Heart right ventricle (tissue), 16 donors: ENCODE measurements at regions not wholly inside any gene's neighbourhood (a gene's known extent, or its start where the extent isn't known, plus 50 kb on each side); places are given as distances from the start of the nearest gene placed in this dataset.

ENCODE experiments used
- ATAC-seq, 8 donors: fragments of 200-7000 bp; cut with Tn5 transposase; one replicate each; pipeline ENCODE4 v1.9.1; 2020; ENCODE audit warnings: mild to moderate bottlenecking in 8 of 8, moderate library complexity in 8 of 8, moderate number of reproducible peaks in 1 of 8
- DNase-seq, 2 donors: peaks; one replicate each; pipeline ENCODE4 v3.0.0-alpha.2; 2020
- H3K27ac ChIP-seq, 10 donors: fragments of 200-600 bp; sonication (generic) in 2 of 10; one replicate each; pipeline versions ENCODE4 v1.5.0 to v1.8.0; 2020 to 2022; ENCODE audit warnings: mild to moderate bottlenecking in 3 of 10
- H3K27me3 ChIP-seq, 7 donors: fragments of 200-600 bp; one replicate each; pipeline ENCODE4 v1.8.0; 2021 to 2022; ENCODE audit warnings: mild to moderate bottlenecking in 2 of 7
- H3K36me3 ChIP-seq, 9 donors: fragments of 200-600 bp; sonication (generic) in 1 of 9; one replicate each; pipeline versions ENCODE4 v1.5.0 to v1.8.0; 2020 to 2022; ENCODE audit warnings: mild to moderate bottlenecking in 2 of 9
- H3K4me1 ChIP-seq, 9 donors: fragments of 200-600 bp; sonication (generic) in 1 of 9; one replicate each; pipeline versions ENCODE4 v1.5.0 to v1.8.0; 2020 to 2022; ENCODE audit warnings: mild to moderate bottlenecking in 4 of 9
- H3K4me3 ChIP-seq, 10 donors: fragments of 200-600 bp; sonication (generic) in 2 of 10; one replicate each; pipeline versions ENCODE4 v1.5.0 to v1.8.0; 2020 to 2022; ENCODE audit warnings: mild to moderate bottlenecking in 7 of 10, moderate library complexity in 2 of 10
- H3K9me3 ChIP-seq, 11 donors: fragments of 200-600 bp in 10 of 11; sonication (generic) in 2 of 11; one replicate each; pipeline versions ENCODE4 v1.5.0 to v1.8.0; 2013 to 2022; ENCODE audit warnings: mild to moderate bottlenecking in 2 of 11, control low read depth in 1 of 11, moderate library complexity in 1 of 11
- WGBS, 2 donors: extraction: QIAGEN DNeasy Blood & Tissue Kit; methylation state at CpG; one replicate each; pipeline ENCODE4 v1.1.7; 2013; ENCODE audit warnings: inconsistent platforms in 1 of 2; 5-methylcytosine and 5-hydroxymethylcytosine counted together
- intact Hi-C, 10 donors: fragments of 100-400 bp; cut with DNase I; formaldehyde crosslinking; loops; one replicate each; pipeline versions ENCODE4 v1.11.1 to v1.14.2; 2022
- TF ChIP-seq, protein P1 (sequence below), 9 donors: fragments of 200-600 bp; sonication (generic) in 2 of 9; IDR thresholded peaks; one replicate each; pipeline versions ENCODE4 v1.5.0 to v1.8.0; 2021 to 2022; ENCODE audit warnings: antibody characterized with exemption in 9 of 9, mild to moderate bottlenecking in 5 of 9, moderate library complexity in 1 of 9
- donor health status: Arrhythmogenic right ventricular cardiomyopathy.
- donor health status: ischemic (EF 13 %, LVEDD 7.1; RV severe dilation, severe dysfunction).
- donor health status: healthy with polysubstance abuse.
- donor health status: DM: no; HTN: yes; CAD: no.
- donor health status: DM: no; HTN: no; CAD: no.
- donor health status: ischemic (EF 25% LVEDD 6.9; RV normal size, moderate dysfunction).
- donor health status: ischemic (EF 25% LVEDD 5.7; RV mildly dilated, moderate dysfunction).
- donor health status: healthy.
- donor health status: DM: yes; HTN: yes; CAD: no.
- donor health status: Ischemic cardiomyopathy.
- donor health status: ischemic (EF 35%, LVEDD 5.7; RV mildly dilated, moderate dysfunction).
- donor health status: nonischemic (EF 11% LVEDD 7.7; RV severe dilation, severe dysfunction).
- donor health status: DM: yes; HTN: yes; CAD: no.
- donor health status: PGD.
- donor health status: ischemic (EF 29% LVEDD 5.4; RV normal size, mild dysfunction).
- donor health status: nonischemic (EF 23%, LVEDD 6.1; RV moderate dilation, normal function).

DNA sequence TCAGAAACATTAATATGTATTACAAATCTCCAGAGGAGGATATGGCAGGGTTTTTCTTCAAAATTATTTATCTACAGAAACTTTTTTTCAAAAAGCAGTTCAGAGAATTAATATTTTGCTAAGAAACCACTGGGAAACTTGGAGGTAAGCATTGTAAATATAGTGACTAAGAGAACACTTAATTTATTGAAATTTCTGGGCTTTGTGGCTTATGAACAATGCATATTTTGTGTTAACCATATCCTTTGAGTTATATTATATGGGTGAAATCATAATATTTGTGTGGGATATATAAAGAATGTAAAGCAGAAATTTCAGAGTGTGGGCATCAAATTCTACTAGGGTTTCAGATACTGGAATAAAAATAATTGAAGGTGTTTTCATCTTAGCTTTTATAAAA is 1059.2 kb downstream of the ZPLD1 start:
- no peak for ATAC-seq
- Histone ChIP-seq H3K4me3 (no peak overlapping the region), H3K36me3 (no peaks in the 10 kb centered on the region), H3K27ac (no peak overlapping the region), H3K9me3 (no peaks in the 10 kb centered on the region), H3K27me3 (no peaks in the 10 kb centered on the region), H3K4me1 (no peaks in the 10 kb centered on the region)
- TF ChIP-seq, protein P1, sequence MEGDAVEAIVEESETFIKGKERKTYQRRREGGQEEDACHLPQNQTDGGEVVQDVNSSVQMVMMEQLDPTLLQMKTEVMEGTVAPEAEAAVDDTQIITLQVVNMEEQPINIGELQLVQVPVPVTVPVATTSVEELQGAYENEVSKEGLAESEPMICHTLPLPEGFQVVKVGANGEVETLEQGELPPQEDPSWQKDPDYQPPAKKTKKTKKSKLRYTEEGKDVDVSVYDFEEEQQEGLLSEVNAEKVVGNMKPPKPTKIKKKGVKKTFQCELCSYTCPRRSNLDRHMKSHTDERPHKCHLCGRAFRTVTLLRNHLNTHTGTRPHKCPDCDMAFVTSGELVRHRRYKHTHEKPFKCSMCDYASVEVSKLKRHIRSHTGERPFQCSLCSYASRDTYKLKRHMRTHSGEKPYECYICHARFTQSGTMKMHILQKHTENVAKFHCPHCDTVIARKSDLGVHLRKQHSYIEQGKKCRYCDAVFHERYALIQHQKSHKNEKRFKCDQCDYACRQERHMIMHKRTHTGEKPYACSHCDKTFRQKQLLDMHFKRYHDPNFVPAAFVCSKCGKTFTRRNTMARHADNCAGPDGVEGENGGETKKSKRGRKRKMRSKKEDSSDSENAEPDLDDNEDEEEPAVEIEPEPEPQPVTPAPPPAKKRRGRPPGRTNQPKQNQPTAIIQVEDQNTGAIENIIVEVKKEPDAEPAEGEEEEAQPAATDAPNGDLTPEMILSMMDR (IDR thresholded peaks at IDR 0.05): no peak
- intact Hi-C loops: no loop called here
- no peak for DNase-seq

DNA sequence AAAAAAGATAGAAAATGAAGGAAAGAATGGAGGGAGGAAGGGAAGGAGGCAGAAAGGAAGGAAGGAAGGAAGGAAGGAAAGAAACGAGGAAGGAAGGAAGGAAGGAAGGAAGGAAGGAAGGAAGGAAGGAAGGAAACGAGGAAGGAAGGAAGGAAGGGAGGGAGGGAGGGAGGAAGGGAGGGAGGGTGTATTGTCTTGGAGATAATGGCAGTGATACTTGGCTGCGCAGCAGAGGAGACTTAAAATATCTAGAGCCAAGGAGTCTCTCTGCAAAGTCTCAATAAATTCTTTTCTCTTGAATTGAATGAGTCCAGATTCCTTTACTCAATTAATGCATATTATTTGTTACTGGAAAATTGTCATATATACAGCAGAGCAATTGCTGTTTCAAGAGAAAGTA is 1059.7 kb downstream of the ZPLD1 start:
- 46 to 54% methylated on average over 3 of the region's 3 CpGs for WGBS, 2 donors
- ATAC-seq: no peak
- Histone ChIP-seq H3K36me3 (no peaks in the 10 kb centered on the region), H3K4me3 (no peak overlapping the region), H3K27me3 (no peaks in the 10 kb centered on the region), H3K4me1 (no peaks in the 10 kb centered on the region), H3K27ac (no peak overlapping the region), H3K9me3 (no peaks in the 10 kb centered on the region)
- DNase-seq: no peak
- TF ChIP-seq, protein P1 (IDR thresholded peaks at IDR 0.05): no peak
- intact Hi-C loops: no loop called here

DNA sequence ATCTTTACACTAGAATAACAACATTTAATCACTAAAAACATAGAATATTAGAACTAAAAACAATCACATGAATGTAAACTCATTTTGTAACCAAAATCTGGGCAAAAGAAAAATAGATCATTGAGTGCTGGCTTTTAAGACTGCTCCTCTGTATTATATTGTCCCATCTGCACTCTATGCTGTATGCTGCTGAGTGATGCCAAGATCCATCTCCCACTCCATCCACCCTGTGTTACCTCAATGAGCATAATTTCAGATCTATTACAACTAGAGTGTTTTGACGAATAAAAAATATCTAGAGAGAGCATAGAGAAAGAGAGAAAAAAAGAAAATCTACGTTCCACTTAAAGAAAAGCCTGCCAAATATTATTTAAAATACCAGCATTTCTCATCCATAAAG is 1060.4 kb downstream of the ZPLD1 start:
- Histone ChIP-seq H3K27me3 (no peaks in the 10 kb centered on the region), H3K27ac (no peak overlapping the region), H3K9me3 (no peaks in the 10 kb centered on the region), H3K4me1 (no peaks in the 10 kb centered on the region), H3K4me3 (no peak overlapping the region), H3K36me3 (no peaks in the 10 kb centered on the region)
- WGBS, 2 donors: 72 to 83% methylated on average over 2 of the region's 2 CpGs
- DNase-seq: no peak
- no peak for ATAC-seq
- intact Hi-C loops: no loop called here
- TF ChIP-seq, protein P1 (IDR thresholded peaks at IDR 0.05): no peak

DNA sequence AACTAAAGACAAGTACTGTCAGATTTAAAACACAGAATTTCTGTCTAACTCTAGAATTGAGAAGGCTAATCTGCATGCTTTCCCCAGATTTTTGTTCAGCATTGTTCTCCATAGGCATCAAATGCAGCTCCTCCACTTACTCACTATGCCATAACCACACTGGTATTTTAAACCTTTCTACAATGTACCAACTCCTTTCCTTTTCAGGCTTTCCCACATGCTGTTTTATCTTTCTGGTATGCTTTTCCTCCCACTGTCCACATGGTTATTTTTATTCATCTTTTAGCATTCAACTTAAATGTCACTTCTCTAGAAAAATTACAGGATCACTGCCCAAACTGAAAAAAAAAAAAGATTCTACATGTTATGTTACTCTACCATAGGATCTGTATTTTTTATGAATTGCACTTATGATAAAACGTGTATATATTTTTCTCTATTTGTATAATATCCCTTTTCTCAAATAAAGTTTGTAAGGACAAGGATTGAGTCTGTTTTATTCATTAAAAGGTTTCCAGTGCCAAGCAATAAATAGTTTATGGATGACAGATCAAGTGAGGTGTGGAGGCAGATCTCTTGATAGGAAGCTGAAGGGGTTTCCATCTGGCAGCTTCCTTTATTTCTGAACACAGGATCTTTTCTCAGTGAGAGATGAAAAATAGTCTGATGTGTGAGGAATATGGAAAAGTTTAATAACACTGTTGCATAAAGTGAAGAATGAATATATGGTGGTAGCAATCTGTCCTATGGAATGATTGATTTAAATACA is 1064.5 kb downstream of the ZPLD1 start:
- WGBS, 2 donors: 40 to 63% methylated on average over 1 of the region's 1 CpG
- no peaks in the 10 kb centered on the region for H3K36me3 ChIP-seq

More for the DNA sequence above, 1064.5 kb downstream of the ZPLD1 start:
- no peak for DNase-seq
- Histone ChIP-seq H3K4me3 (no peak overlapping the region), H3K9me3 (no peaks in the 10 kb centered on the region), H3K27ac (no peak overlapping the region), H3K4me1 (no peaks in the 10 kb centered on the region), H3K27me3 (no peaks in the 10 kb centered on the region)
- intact Hi-C loops: no loop called here
- no peak for ATAC-seq
- TF ChIP-seq, protein P1 (IDR thresholded peaks at IDR 0.05): no peak
